ENCODE measurements at regions not wholly inside any gene's neighbourhood (a gene's known extent, or its start where the extent isn't known, plus 50 kb on each side); places are given as distances from the start of the nearest gene placed in this dataset.

DNA sequence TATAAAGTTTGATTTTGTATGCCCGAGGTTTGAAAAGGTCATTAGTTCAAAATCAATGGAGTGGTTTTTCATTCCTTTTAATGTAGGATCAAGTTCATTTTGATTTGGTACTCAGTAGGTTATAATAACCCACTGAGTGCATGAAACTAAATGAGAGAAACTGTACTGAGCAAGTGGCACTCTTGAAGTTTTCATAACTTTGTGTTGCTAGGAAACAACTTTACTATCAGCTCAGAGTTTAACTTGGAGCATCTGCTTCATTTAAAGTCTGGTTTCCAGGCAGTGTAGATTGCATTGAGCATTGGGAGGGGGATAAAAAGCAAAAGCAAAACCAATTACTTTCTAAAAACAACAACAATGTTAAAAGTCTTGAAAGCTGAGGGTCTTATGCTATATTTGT, 1361.6 kb upstream of the CHAC2 start:
- Histone ChIP-seq H3K27ac (ENCODE audit: low read length) (no peak overlapping the region), H3K27me3 (ENCODE audit: insufficient read depth, low read length) (no peaks in the 10 kb centered on the region), H3K9me3 (ENCODE audit: insufficient read depth, low read depth, low read length) (no peaks in the 10 kb centered on the region), H3K36me3 (ENCODE audit: insufficient read depth, low read depth, low read length) (no peaks in the 10 kb centered on the region), H3K4me1 (ENCODE audit: insufficient read depth, low read length) (no peaks in the 10 kb centered on the region), H3K4me3 (ENCODE audit: low read length) (no peak overlapping the region), H3K9ac (ENCODE audit: low read depth, low read length) (no peak overlapping the region)

- Histone ChIP-seq H3K9ac (ENCODE audit: low read depth, low read length) (no peak overlapping the region), H3K9me3 (ENCODE audit: insufficient read depth, low read depth, low read length) (no peaks in the 10 kb centered on the region), H3K4me1 (ENCODE audit: insufficient read depth, low read length) (no peaks in the 10 kb centered on the region), H3K36me3 (ENCODE audit: insufficient read depth, low read depth, low read length) (no peaks in the 10 kb centered on the region), H3K4me3 (ENCODE audit: low read length) (no peak overlapping the region), H3K27ac (ENCODE audit: low read length) (no peak overlapping the region), H3K27me3 (ENCODE audit: insufficient read depth, low read length) (no peaks in the 10 kb centered on the region)
Observed at GRCh38 chr2:52404866-52405265, 1362.7 kb upstream of the CHAC2 start.

DNA sequence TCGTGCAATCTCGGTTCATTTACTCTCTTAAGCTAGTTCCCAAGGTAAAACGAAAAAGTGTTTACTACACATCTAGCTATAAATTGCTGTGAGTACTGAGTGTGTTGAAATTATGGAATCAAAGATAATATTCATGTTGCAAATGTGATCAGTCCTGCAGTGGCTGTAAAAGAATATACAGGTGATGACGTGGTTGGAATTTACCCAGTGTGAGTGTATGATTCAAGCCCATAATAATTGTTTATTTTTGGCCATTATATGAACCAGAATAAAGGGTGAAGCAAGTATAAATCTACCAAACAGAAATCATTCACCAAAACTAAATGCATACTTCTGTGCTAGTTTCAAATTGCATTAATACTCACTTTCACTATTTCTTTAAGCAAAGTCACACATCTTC, 1363.6 kb upstream of the CHAC2 start:
- H3K9me3 ChIP-seq (ENCODE audit: insufficient read depth, low read depth, low read length), result no peaks in the 10 kb centered on the region
- no peak overlapping the region for H3K27ac ChIP-seq (ENCODE audit: low read length)
- no peaks in the 10 kb centered on the region for H3K4me1 ChIP-seq (ENCODE audit: insufficient read depth, low read length)
- no peak overlapping the region for H3K4me3 ChIP-seq (ENCODE audit: low read length)
- no peaks in the 10 kb centered on the region for H3K27me3 ChIP-seq (ENCODE audit: insufficient read depth, low read length)
- H3K36me3 ChIP-seq (ENCODE audit: insufficient read depth, low read depth, low read length), result no peaks in the 10 kb centered on the region
- H3K9ac ChIP-seq (ENCODE audit: low read depth, low read length), result no peak overlapping the region

GRCh38 chr2:52402128-52402527, 1365.5 kb upstream of the CHAC2 start:
- Histone ChIP-seq H3K36me3 (ENCODE audit: insufficient read depth, low read depth, low read length) (no peaks in the 10 kb centered on the region), H3K9ac (ENCODE audit: low read depth, low read length) (no peak overlapping the region), H3K4me3 (ENCODE audit: low read length) (no peak overlapping the region), H3K4me1 (ENCODE audit: insufficient read depth, low read length) (no peaks in the 10 kb centered on the region), H3K27ac (ENCODE audit: low read length) (no peak overlapping the region), H3K9me3 (ENCODE audit: insufficient read depth, low read depth, low read length) (no peaks in the 10 kb centered on the region), H3K27me3 (ENCODE audit: insufficient read depth, low read length) (no peaks in the 10 kb centered on the region)

DNA sequence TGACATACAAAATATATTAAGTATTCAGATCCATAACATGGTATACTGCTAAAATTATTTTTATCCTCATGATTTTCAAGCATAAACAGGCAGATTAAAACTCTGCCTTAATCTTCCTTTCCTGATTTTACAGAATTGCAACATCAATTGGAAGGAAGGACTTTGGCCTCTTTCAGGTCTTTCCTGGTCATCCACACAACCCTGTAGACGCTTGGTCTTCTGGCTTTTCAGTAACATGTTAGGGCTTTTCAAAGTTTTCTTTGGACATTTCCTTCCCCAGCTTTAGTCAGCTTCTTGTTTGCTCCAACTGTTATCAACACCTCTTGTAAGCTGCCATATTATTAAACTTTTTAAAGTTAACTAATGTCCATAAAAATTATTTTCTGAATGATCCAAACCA, 1364.9 kb upstream of the NRXN1 start:
- Histone ChIP-seq H3K4me1 (ENCODE audit: insufficient read depth, low read length) (no peaks in the 10 kb centered on the region), H3K9me3 (ENCODE audit: insufficient read depth, low read depth, low read length) (no peaks in the 10 kb centered on the region), H3K27ac (ENCODE audit: low read length) (no peak overlapping the region), H3K27me3 (ENCODE audit: insufficient read depth, low read length) (no peaks in the 10 kb centered on the region), H3K9ac (ENCODE audit: low read depth, low read length) (no peak overlapping the region), H3K4me3 (ENCODE audit: low read length) (no peak overlapping the region), H3K36me3 (ENCODE audit: insufficient read depth, low read depth, low read length) (no peaks in the 10 kb centered on the region)

DNA sequence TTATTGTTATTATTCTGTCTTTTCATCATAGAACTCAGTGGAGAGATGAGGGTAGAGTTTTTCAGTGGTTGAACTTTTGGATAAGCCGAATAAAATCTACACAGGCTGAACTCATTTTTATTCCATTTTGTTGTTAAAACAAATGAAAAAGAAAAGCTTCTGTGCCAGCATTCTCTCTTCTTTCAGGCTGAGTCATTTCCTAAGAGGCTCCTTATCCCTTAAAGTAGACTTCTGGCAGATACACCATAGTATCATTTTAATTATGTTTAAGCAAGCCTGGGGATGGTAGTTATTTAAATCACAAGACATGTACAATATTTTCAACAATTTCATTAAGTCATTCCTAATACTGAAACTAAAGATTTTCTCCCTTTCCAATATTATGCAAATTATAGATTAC, 1364.0 kb upstream of the NRXN1 start:
- Histone ChIP-seq H3K9me3 (ENCODE audit: insufficient read depth, low read depth, low read length) (no peaks in the 10 kb centered on the region), H3K4me1 (ENCODE audit: insufficient read depth, low read length) (no peaks in the 10 kb centered on the region), H3K27me3 (ENCODE audit: insufficient read depth, low read length) (no peaks in the 10 kb centered on the region), H3K4me3 (ENCODE audit: low read length) (no peak overlapping the region), H3K27ac (ENCODE audit: low read length) (no peak overlapping the region), H3K9ac (ENCODE audit: low read depth, low read length) (no peak overlapping the region), H3K36me3 (ENCODE audit: insufficient read depth, low read depth, low read length) (no peaks in the 10 kb centered on the region)

- H3K36me3 ChIP-seq (ENCODE audit: insufficient read depth, low read depth, low read length), result no peaks in the 10 kb centered on the region
- H3K27me3 ChIP-seq (ENCODE audit: insufficient read depth, low read length), result no peaks in the 10 kb centered on the region
- H3K9me3 ChIP-seq (ENCODE audit: insufficient read depth, low read depth, low read length), result no peaks in the 10 kb centered on the region
- H3K27ac ChIP-seq (ENCODE audit: low read length), result no peak overlapping the region
- no peak overlapping the region for H3K9ac ChIP-seq (ENCODE audit: low read depth, low read length)
- H3K4me1 ChIP-seq (ENCODE audit: insufficient read depth, low read length), result no peaks in the 10 kb centered on the region
- H3K4me3 ChIP-seq (ENCODE audit: low read length), result no peak overlapping the region
Observed at GRCh38 chr2:52391621-52392020, 1359.7 kb upstream of the NRXN1 start.

- Histone ChIP-seq H3K9me3 (ENCODE audit: insufficient read depth, low read depth, low read length) (no peaks in the 10 kb centered on the region), H3K27me3 (ENCODE audit: insufficient read depth, low read length) (no peaks in the 10 kb centered on the region), H3K36me3 (ENCODE audit: insufficient read depth, low read depth, low read length) (no peaks in the 10 kb centered on the region), H3K4me1 (ENCODE audit: insufficient read depth, low read length) (no peaks in the 10 kb centered on the region), H3K4me3 (ENCODE audit: low read length) (no peak overlapping the region), H3K9ac (ENCODE audit: low read depth, low read length) (no peak overlapping the region), H3K27ac (ENCODE audit: low read length) (no peak overlapping the region)
Observed at GRCh38 chr2:52390651-52391050, 1358.7 kb upstream of the NRXN1 start.

DNA sequence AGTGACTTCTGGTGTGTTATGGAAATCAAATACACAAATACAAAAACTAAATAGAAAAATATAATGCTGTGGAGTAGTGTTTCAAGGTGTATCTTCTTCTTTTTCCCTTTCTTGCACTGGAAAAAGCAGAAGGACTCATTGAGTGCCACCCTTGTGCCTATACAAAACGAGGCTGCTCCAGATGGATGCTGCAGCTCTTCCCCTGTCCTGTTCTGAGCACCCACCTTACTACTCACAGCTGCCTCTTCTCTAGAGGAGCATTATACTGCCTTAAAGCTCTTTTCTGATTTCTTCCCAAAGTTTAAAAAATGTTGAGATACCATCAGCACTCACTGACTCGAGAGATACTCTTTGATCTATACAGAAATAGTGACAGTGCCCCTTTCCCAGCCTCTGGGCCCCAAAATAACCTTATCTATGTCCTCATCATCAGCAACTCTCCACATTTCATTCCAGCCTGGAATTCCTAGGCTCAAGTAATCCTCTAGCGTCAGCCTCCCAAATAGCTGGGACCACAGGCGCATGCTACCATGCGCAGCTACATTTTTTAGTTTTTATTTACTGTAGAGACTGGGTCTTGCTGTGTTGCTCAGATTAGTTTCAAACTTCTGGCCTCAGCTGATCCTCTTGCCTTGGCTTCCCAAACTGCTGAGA, 1356.1 kb upstream of the NRXN1 start:
- H3K4me3 ChIP-seq (ENCODE audit: low read length), result no peak overlapping the region
- no peaks in the 10 kb centered on the region for H3K36me3 ChIP-seq (ENCODE audit: insufficient read depth, low read depth, low read length)
- no peak overlapping the region for H3K9ac ChIP-seq (ENCODE audit: low read depth, low read length)
- no peaks in the 10 kb centered on the region for H3K4me1 ChIP-seq (ENCODE audit: insufficient read depth, low read length)
- H3K9me3 ChIP-seq (ENCODE audit: insufficient read depth, low read depth, low read length), result no peaks in the 10 kb centered on the region
- no peak overlapping the region for H3K27ac ChIP-seq (ENCODE audit: low read length)
- H3K27me3 ChIP-seq (ENCODE audit: insufficient read depth, low read length), result no peaks in the 10 kb centered on the region

DNA sequence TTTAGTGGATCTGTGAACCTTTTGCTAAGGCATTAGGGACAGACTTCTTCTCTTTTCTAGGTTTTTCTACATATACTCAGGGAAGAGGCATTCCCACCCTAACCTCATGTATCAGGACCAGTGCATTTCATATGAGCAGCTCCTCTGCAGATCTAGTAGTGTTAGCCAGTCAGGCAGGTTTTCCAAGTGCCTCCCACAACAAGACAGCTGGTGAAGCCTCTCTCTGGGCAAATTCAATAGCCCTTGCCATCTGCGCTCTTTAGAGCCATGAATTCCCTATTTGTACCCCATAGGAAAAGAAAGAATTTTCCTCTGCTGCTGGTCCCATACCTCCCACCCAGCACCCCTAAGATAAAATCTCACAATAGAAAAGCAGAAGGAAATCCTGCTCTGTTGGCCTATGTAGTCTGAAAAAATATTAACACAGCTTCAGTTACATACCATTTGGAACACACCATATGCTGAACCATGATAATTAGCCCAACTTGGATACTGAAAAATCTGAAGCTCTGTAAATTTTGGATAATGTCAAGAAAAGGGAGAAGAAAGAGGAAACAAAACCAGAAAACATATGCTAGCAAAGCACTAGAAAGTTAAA, 1354.6 kb upstream of the NRXN1 start:
- Histone ChIP-seq H3K9me3 (ENCODE audit: insufficient read depth, low read depth, low read length) (no peaks in the 10 kb centered on the region), H3K36me3 (ENCODE audit: insufficient read depth, low read depth, low read length) (no peaks in the 10 kb centered on the region), H3K4me3 (ENCODE audit: low read length) (no peak overlapping the region), H3K27ac (ENCODE audit: low read length) (no peak overlapping the region), H3K9ac (ENCODE audit: low read depth, low read length) (no peak overlapping the region), H3K27me3 (ENCODE audit: insufficient read depth, low read length) (no peaks in the 10 kb centered on the region), H3K4me1 (ENCODE audit: insufficient read depth, low read length) (no peaks in the 10 kb centered on the region)

DNA sequence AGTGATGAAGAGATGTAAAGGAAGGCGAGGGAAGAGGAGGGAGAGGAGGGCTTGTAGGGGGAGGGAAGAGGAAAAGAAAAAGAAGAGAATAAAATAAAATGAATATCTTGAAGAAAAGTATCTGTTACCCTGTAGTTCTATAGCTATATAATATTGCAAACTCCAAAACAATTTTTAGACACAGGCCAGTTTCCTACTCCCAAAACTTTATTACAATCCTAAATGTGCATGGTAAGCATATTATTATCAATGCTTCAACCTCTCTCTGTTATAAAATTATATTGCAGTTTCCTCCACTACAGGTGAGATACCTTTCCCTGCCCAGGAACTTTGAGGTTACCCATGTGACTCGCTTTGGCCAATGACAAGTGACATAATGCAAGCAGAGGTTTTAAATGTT, 1351.6 kb upstream of the NRXN1 start:
- Histone ChIP-seq H3K4me3 (ENCODE audit: low read length) (no peak overlapping the region), H3K36me3 (ENCODE audit: insufficient read depth, low read depth, low read length) (no peaks in the 10 kb centered on the region), H3K4me1 (ENCODE audit: insufficient read depth, low read length) (no peaks in the 10 kb centered on the region), H3K9ac (ENCODE audit: low read depth, low read length) (no peak overlapping the region), H3K27me3 (ENCODE audit: insufficient read depth, low read length) (no peaks in the 10 kb centered on the region), H3K9me3 (ENCODE audit: insufficient read depth, low read depth, low read length) (no peaks in the 10 kb centered on the region), H3K27ac (ENCODE audit: low read length) (no peak overlapping the region)

- H3K27ac ChIP-seq (ENCODE audit: low read length), result no peak overlapping the region
- H3K9ac ChIP-seq (ENCODE audit: low read depth, low read length), result no peak overlapping the region
- no peak overlapping the region for H3K4me3 ChIP-seq (ENCODE audit: low read length)
- peaks cover 1% of the 10 kb centered on the region; the same call in 1 of the 2 replicates for H3K9me3 ChIP-seq (ENCODE audit: insufficient read depth, low read depth, low read length)
- no peaks in the 10 kb centered on the region for H3K36me3 ChIP-seq (ENCODE audit: insufficient read depth, low read depth, low read length)
- no peaks in the 10 kb centered on the region for H3K4me1 ChIP-seq (ENCODE audit: insufficient read depth, low read length)
- H3K27me3 ChIP-seq (ENCODE audit: insufficient read depth, low read length), result no peaks in the 10 kb centered on the region
Observed at GRCh38 chr2:52369178-52369577, 1337.2 kb upstream of the NRXN1 start.
